GM12801 (cell line): ENCODE measurements at regions not wholly inside any gene's neighbourhood (a gene's known extent, or its start where the extent isn't known, plus 50 kb on each side); places are given as distances from the start of the nearest gene placed in this dataset.

Experiments
- TF ChIP-seq, protein P1 (sequence below): IDR thresholded peaks from one replicate; pipeline ENCODE4 v1.5.1; 2011; ENCODE audit warnings: control low read depth; ENCODE audit not compliant: insufficient read length; ENCODE audit errors: extremely low read depth

DNA sequence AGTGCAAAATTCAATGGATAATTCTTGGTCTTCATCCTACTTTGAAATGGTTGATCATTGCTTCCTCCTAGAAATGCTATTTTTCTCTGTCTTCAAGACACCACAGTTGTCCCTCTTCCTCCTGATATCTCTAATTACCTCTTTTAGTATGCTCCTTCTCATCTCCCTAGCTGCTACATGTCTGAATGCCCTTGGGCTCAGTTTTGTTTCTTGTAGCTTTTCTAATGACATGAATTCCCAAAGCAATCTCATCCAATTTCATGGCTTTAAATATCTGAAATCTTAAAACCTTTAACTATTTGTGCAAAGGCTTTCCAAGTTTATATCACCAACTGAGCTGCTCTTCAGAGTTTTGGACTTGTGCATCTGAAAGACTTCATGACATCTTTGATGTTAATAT, 120.2 kb upstream of the RGS17 start:
- TF ChIP-seq, protein P1, sequence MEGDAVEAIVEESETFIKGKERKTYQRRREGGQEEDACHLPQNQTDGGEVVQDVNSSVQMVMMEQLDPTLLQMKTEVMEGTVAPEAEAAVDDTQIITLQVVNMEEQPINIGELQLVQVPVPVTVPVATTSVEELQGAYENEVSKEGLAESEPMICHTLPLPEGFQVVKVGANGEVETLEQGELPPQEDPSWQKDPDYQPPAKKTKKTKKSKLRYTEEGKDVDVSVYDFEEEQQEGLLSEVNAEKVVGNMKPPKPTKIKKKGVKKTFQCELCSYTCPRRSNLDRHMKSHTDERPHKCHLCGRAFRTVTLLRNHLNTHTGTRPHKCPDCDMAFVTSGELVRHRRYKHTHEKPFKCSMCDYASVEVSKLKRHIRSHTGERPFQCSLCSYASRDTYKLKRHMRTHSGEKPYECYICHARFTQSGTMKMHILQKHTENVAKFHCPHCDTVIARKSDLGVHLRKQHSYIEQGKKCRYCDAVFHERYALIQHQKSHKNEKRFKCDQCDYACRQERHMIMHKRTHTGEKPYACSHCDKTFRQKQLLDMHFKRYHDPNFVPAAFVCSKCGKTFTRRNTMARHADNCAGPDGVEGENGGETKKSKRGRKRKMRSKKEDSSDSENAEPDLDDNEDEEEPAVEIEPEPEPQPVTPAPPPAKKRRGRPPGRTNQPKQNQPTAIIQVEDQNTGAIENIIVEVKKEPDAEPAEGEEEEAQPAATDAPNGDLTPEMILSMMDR: no peak

DNA sequence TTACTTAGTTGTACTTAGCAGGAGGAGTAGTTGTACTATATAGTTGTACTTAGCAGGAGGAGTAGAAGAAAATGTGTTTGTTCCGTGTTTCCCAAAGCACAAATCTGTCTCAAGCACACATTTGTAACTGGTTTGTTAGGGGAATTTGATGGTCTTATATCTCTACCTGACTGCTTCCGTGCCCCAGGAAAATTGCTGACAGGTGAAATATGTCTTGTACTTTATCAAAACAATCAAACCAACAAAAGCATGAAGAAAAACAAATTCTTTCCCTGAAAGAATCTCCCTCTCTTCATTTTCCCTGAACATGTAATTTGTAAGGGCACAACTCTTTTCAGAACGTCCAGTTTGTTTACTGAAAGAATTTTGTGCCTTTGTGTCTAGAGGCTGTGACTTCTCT, 106.6 kb upstream of the RGS17 start:
- TF ChIP-seq, protein P1: no peak

DNA sequence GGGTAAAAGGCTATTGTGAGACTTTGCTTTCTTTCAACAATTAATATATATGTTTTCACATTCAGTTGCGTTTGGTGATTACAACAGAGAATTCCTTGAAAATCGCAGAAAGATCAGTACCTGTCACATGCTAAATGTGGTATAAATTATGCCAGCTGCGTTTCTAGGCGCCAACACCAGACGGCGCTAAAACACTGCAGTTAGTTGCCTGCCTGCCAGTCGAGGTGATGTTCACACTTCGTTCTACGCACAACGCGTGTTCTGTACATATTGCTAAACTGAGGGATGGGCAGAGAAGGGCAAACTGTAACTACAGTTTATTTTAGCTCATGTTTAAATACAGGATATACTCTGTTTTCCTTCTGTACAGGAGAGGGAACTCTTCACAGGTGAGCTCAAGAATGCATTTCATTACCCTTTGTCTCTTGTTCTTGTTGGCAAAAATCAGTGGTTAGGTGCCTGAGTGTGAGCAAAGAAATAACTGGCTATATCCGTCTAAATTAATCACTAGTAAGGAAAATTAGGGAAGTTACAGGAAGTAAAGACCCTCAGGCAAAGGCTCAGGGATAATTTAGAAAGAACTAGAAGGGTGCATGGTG, 100.1 kb upstream of the RGS17 start:
- TF ChIP-seq, protein P1: no peak

DNA sequence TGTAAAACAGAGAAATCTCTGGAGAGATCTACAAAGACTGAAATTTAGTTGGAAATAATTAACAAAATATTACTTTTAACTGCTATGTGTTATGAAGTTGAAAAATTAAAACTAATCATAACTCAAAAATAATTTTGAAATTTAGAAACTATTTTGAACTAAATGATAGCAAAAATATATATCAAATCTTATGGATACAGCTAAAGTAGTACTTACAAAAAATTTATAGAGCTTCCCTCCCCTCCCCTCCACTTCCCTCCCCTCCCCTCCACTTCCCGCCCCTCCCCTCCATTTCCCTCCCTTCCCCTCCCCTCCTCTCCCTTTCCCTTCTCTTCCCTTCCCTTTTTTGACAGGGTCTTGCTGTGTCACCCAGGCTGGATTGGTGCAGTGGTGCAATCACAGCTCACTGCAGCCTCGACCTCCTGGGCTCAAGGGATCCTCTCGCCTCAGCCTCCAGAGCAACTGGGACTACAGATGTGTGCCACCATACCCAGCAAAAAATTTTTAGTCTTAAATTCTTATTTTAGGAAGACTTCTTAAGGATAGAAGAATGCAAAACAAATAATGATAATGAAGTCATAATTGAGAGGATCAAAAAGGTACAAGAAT, 87.2 kb upstream of the RGS17 start:
- TF ChIP-seq, protein P1: no peak

DNA sequence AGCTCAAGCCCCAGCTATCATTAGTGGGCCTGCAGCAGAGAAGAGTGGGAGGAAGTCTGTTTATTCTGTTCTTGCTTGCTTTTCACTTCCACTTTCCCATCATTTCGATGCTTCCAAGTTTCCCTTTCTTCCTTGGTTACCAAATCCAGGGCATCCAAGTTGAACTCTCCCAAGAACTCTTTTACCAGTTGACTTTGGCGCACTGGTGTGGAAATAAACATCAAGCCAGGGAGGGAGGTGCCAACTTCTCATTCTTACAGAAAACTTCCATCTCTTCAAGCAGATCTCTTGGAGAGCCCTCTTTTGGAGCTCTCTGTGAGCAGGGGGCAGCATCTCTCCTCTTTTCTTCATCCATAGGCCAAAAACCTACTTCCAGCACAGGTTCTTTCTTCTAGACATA, 85.7 kb upstream of the RGS17 start:
- TF ChIP-seq, protein P1: no peak

DNA sequence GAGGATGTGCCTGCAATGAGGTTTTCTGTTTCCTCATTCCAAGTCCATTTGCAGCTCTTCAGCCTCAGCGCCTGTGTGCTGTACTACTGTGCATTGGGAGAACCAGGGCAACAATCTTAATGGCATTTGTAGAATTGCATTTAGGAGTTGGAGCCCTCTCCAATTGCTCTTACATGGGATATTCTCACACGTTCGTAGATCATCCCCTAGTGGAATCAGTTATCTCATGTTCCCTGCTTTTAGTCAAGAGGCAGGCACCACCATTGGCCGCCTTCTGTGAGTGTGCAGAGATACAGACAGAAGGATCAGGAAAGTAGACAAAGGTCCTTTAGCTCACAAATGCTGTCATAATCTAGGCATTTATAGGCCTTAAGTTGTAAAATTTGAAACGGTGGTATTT, 84.2 kb upstream of the RGS17 start:
- TF ChIP-seq, protein P1: no peak

DNA sequence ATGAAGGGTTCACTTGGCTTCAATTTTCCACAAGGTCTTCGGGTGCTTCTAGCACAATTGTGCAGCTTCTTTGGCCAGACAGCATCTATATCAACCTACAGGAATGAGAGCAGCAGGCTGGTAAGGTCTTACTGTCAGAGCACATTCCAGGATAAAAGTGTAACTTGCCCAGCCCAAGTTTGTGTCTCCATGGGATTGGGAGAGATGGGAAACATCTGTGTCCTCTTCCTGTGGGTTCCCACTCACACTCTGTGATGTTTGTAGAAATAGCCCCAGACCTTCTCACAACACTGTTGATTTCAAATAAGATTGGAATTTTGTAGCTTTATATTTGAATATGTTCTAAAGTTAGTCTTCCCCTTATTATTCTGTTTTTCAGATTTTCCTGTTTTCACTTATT, 83.4 kb upstream of the RGS17 start:
- TF ChIP-seq, protein P1: no peak
